HepG2 (cell line): ENCODE measurements at regions not wholly inside any gene's neighbourhood (a gene's known extent, or its start where the extent isn't known, plus 50 kb on each side); places are given as distances from the start of the nearest gene placed in this dataset.
A peak's percentile ranks its signal among the peaks of the same experiment; 100 is the strongest.

Source experiments
- ATAC-seq: fragments of 200-7000 bp; cut with Tn5 transposase; 3 replicates; pipeline ENCODE4 v1.9.1; 2020; ENCODE audit warnings: mild to moderate bottlenecking, moderate library complexity
- BruUV-seq: library from RNA; stranded (reverse); fragments of 400-500 nt; replicated peaks from 2 replicates; lab custom pipeline; 2021; lab: Mats Ljungman, UMichigan
- CTCF ChIA-PET: fragments of 300-600 bp; formaldehyde crosslinking; extraction: SDS; loops from one replicate; lab custom pipeline; 2021; ENCODE audit warnings: low total read pairs, inconsistent platforms, low intra/inter-chr PET ratio; lab: Yijun Ruan, JAX
- POLR2A ChIA-PET: fragments of 350-600 bp; sonication (Branson Sonifier 250); formaldehyde crosslinking; loops from one replicate; lab custom pipeline; 2020; ENCODE audit warnings: antibody characterized with exemption, inconsistent platforms; lab: Yijun Ruan, JAX
- DNase-seq: peaks from one replicate; pipeline ENCODE4 v3.0.0-alpha.2; 2015; ENCODE audit warnings: low spot score
- FAIRE-seq: peaks from 3 replicates; lab custom pipeline; 2011; peaks lifted over from hg19 to GRCh38; lab: Jason Lieb, UNC
- H2AFZ ChIP-seq: one replicate; pipeline ENCODE4 v1.6.1; 2011; ENCODE audit warnings: low read length, inconsistent platforms
- H3K27ac ChIP-seq: fragments of 300-600 bp; 3 replicates; pipeline ENCODE4 v1.8.0; 2011; ENCODE audit warnings: mixed run types, mild to moderate bottlenecking, mixed read lengths, low read length, inconsistent platforms; ENCODE audit not compliant: insufficient read depth; ENCODE audit errors: extremely low read length
- H3K27me3 ChIP-seq, 2 experiments: fragments of 200-600 bp in 1 of 2; 2 replicates in 1 of 2; 3 replicates in 1 of 2; pipeline versions ENCODE4 v1.6.0 to v1.8.0; 2011; ENCODE audit warnings: low read length in 2 of 2, mild to moderate bottlenecking in 2 of 2, moderate library complexity in 2 of 2, inconsistent platforms in 1 of 2; ENCODE audit not compliant: insufficient read depth in 2 of 2, control insufficient read depth in 1 of 2
- H3K36me3 ChIP-seq, 2 experiments: fragments of 200-600 bp in 1 of 2; replicated peaks in 1 of 2; 2 replicates in 1 of 2; 3 replicates in 1 of 2; pipeline versions ENCODE4 v1.5.1 to v1.8.0; 2011; ENCODE audit warnings: low read length in 2 of 2, inconsistent platforms in 1 of 2; ENCODE audit not compliant: insufficient read depth in 2 of 2, control insufficient read depth in 1 of 2
- H3K4me1 ChIP-seq: 2 replicates; pipeline ENCODE4 v1.5.1; 2012; ENCODE audit warnings: low read length, inconsistent platforms; ENCODE audit not compliant: insufficient read depth
- H3K4me2 ChIP-seq: 2 replicates; pipeline ENCODE4 v1.6.0; 2011; ENCODE audit warnings: low read depth, low read length, inconsistent platforms
- H3K4me3 ChIP-seq, 3 experiments: fragments of 200-600 bp in 1 of 3; sonication (generic), shearing (Covaris generic) in 1 of 3; replicated peaks in 1 of 3; 2 replicates each; pipeline ENCODE4 v1.5.1; 2011 to 2016; ENCODE audit warnings: low read length in 3 of 3, inconsistent platforms in 2 of 3, low read depth in 2 of 3, mild to moderate bottlenecking in 2 of 3, control low read depth in 1 of 3, mixed read lengths in 1 of 3; ENCODE audit not compliant: insufficient read depth in 1 of 3
- H3K79me2 ChIP-seq: one replicate; pipeline ENCODE4 v1.6.1; 2011; ENCODE audit warnings: low read length, inconsistent platforms; ENCODE audit not compliant: insufficient read depth
- H3K9ac ChIP-seq: 2 replicates; pipeline ENCODE4 v1.6.0; 2011; ENCODE audit warnings: mild to moderate bottlenecking, low read depth, low read length, inconsistent platforms; ENCODE audit not compliant: insufficient read depth
- H3K9me3 ChIP-seq: 2 replicates; pipeline ENCODE4 v1.5.1; 2012; ENCODE audit warnings: mild to moderate bottlenecking, low read length
- H4K20me1 ChIP-seq: 2 replicates; pipeline ENCODE4 v1.6.0; 2011; ENCODE audit warnings: inconsistent platforms, mild to moderate bottlenecking, low read length, moderate library complexity; ENCODE audit not compliant: insufficient read depth
- JUND ChIP-seq: sonication (generic); formaldehyde crosslinking; IDR thresholded peaks from 2 replicates; pipeline ENCODE4 v1.8.0; 2022; ENCODE audit warnings: mild to moderate bottlenecking, missing genetic modification reagents
- MAZ ChIP-seq, 2 experiments: sonication (generic) in 1 of 2; formaldehyde crosslinking in 1 of 2; IDR thresholded peaks; 2 replicates each; pipeline versions ENCODE4 v1.5.0 to v1.6.1; 2012 to 2020; ENCODE audit warnings: low read depth in 2 of 2, mild to moderate bottlenecking in 2 of 2, borderline replicate concordance in 1 of 2, improper control_type of control experiment in 1 of 2, low read length in 1 of 2, missing genetic modification reagents in 1 of 2, moderate library complexity in 1 of 2
- RBM22 ChIP-seq: fragments of 200-400 bp; formaldehyde crosslinking; optimal IDR thresholded peaks from 2 replicates; pipeline ENCODE3; 2017; ENCODE audit warnings: mild to moderate bottlenecking, low read length, moderate library complexity
- REPIN1 ChIP-seq: sonication (generic); formaldehyde crosslinking; IDR thresholded peaks from 2 replicates; pipeline ENCODE4 v1.8.0; 2022; ENCODE audit warnings: missing genetic modification reagents, low read depth, mild to moderate bottlenecking, borderline replicate concordance
- SOX13 ChIP-seq, 3 experiments: fragments of 450-650 bp in 1 of 3; sonication (generic) in 1 of 3; formaldehyde crosslinking in 1 of 3; IDR thresholded peaks in 2 of 3; conservative IDR thresholded peaks in 1 of 3; 2 replicates each; pipeline versions ENCODE4 v1.5.0 to v1.6.1; 2016 to 2020; ENCODE audit warnings: antibody characterized with exemption in 1 of 3, mild to moderate bottlenecking in 1 of 3, missing compliant biosample characterization in 1 of 3, missing genetic modification reagents in 1 of 3, moderate library complexity in 1 of 3
- TBL1XR1 ChIP-seq: fragments of 150-350 bp; IDR thresholded peaks from 2 replicates; pipeline ENCODE4 v1.6.1; 2014; ENCODE audit warnings: borderline replicate concordance, low read length; ENCODE audit not compliant: partially characterized antibody
- TBX3 ChIP-seq: fragments of 450-650 bp; IDR thresholded peaks from 2 replicates; pipeline ENCODE4 v1.6.1; 2017; ENCODE audit warnings: antibody characterized with exemption, mild to moderate bottlenecking, inconsistent platforms, borderline replicate concordance
- ZMYM3 ChIP-seq: sonication (generic); formaldehyde crosslinking; IDR thresholded peaks from 2 replicates; pipeline ENCODE4 v1.5.1; 2020; ENCODE audit warnings: mild to moderate bottlenecking, missing genetic modification reagents
- ZNF234 ChIP-seq: sonication (generic); formaldehyde crosslinking; conservative IDR thresholded peaks from 2 replicates; pipeline ENCODE4 v1.5.1; 2020; ENCODE audit warnings: mild to moderate bottlenecking, missing genetic modification reagents
- ZNF468 ChIP-seq: sonication (generic); formaldehyde crosslinking; IDR thresholded peaks from 2 replicates; pipeline ENCODE4 v1.8.0; 2022; ENCODE audit warnings: mild to moderate bottlenecking, moderate library complexity, missing genetic modification reagents
- WGBS: methylation state at CpG from one replicate; pipeline ENCODE4 v1.1.6; 2017; ENCODE audit warnings: low lambda C conversion rate; 5-methylcytosine and 5-hydroxymethylcytosine counted together
- in situ Hi-C: cut with HindIII; loops from 2 replicates; pipeline ENCODE4 v1.10.0; 2017; ENCODE audit warnings: low pct_unique_long_range_greater_than_20kb; ENCODE audit not compliant: extremely low pct_ligation_motif_present
- intact Hi-C: fragments of 100-400 bp; cut with micrococcal nuclease; formaldehyde crosslinking; loops from one replicate; pipeline ENCODE4 v1.10.0; 2022; ENCODE audit not compliant: unreplicated experiment
- TF ChIP-seq, protein P1 (sequence below): sonication (generic); formaldehyde crosslinking; IDR thresholded peaks from 2 replicates; pipeline ENCODE4 v1.5.0; 2020; ENCODE audit warnings: mild to moderate bottlenecking, missing genetic modification reagents, moderate library complexity
- TF ChIP-seq, protein P2 (sequence below): sonication (generic); formaldehyde crosslinking; IDR thresholded peaks from 2 replicates; pipeline ENCODE4 v1.4.0; 2020; ENCODE audit warnings: low read depth, mild to moderate bottlenecking, missing genetic modification reagents
- TF ChIP-seq, protein P3 (sequence below): sonication (generic); formaldehyde crosslinking; IDR thresholded peaks from 2 replicates; pipeline ENCODE4 v1.4.0; 2020; ENCODE audit warnings: missing genetic modification reagents

DNA sequence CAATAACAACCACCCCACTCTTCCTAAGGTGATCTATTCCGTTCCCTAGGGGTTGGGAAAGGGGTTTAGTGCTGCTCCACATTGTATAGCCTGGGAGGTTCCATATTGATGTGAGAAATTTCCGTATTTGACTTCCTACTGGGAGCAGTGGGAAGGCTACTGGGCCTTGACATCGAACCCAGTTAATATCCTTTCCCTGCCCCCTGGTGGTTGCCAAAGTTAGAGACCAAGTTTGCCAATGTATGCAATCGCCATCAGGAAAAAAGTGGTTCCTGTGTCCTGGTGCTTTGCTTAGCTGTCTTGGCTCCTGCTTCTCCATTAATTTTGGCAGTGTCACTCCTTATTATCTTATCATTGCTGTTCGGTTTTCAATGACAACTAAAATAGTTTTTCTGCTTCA is 914.9 kb downstream of the KCNJ2 start (continued):
- TF ChIP-seq, protein P1, sequence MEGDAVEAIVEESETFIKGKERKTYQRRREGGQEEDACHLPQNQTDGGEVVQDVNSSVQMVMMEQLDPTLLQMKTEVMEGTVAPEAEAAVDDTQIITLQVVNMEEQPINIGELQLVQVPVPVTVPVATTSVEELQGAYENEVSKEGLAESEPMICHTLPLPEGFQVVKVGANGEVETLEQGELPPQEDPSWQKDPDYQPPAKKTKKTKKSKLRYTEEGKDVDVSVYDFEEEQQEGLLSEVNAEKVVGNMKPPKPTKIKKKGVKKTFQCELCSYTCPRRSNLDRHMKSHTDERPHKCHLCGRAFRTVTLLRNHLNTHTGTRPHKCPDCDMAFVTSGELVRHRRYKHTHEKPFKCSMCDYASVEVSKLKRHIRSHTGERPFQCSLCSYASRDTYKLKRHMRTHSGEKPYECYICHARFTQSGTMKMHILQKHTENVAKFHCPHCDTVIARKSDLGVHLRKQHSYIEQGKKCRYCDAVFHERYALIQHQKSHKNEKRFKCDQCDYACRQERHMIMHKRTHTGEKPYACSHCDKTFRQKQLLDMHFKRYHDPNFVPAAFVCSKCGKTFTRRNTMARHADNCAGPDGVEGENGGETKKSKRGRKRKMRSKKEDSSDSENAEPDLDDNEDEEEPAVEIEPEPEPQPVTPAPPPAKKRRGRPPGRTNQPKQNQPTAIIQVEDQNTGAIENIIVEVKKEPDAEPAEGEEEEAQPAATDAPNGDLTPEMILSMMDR (CRISPR knock-in tag): peak; percentile 66
- no peak for TF ChIP-seq REPIN1 (CRISPR knock-in tag)
- TF ChIP-seq, all 625 proteins: peak for 5

DNA sequence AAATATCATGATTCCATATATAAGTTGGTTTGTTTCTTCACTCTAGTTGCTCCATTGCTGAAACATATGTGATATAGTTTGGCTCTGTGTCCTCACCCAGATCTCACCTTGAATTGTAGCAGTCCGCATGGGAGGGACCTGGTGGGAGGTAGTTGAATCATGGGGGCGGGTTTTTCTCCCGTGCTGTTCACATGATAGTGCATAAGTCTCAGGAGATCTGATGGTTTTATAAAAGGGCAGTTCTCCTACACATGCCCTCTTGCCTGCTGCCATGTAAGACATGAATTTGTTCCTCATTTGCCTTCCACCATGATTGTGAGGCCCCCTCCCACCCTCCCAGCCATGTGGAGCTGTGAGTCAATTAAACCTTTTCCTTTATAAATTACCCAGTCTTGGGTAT is 915.5 kb downstream of the KCNJ2 start:
- DNase-seq (no peak), FAIRE-seq (no peak), ATAC-seq (no peak)
- Histone ChIP-seq H3K27ac (no peak overlapping the region), H3K9ac (no peak overlapping the region), H3K4me1 (no peaks in the 10 kb centered on the region), H3K27me3 (no peaks in the 10 kb centered on the region), H3K79me2 (no peaks in the 10 kb centered on the region), H3K9me3 (peaks cover 26% of the 10 kb centered on the region), H3K4me2 (no peak overlapping the region), H4K20me1 (no peaks in the 10 kb centered on the region), H3K4me3 (no peak overlapping the region), H3K36me3 (no peaks in the 10 kb centered on the region)
- POLR2A ChIA-PET: no interaction called here
- WGBS: 91% methylated on average over 3 of the region's 3 CpGs
- intact Hi-C loops: loop anchor here (1.0 to 10.0 kb wide), 3 partner anchors 318 to 1457 kb away; no protein-coding TSS in a partner anchor
- BruUV-seq: no TSS peak
- in situ Hi-C loops: no loop called here
- CTCF ChIA-PET: interaction anchor here (0.8 to 3.5 kb wide), 4 partner anchors 318 to 1033 kb away, joined by 3 to 18 read pairs (median 5); no protein-coding TSS in a partner anchor
- TF ChIP-seq RBM22 (no peak), ZNF468 (CRISPR knock-in tag) (no peak), TBX3 (no peak), SOX13 (IDR thresholded peaks at IDR 0.05) (no peak), SOX13 (CRISPR knock-in tag; conservative IDR thresholded peaks at IDR 0.05 in 1 of 2, IDR thresholded peaks at IDR 0.05 in 1 of 2) (no peak), MAZ (IDR thresholded peaks at IDR 0.05; ENCODE audit: borderline replicate concordance, low read depth, low read length) (no peak), MAZ (CRISPR knock-in tag; IDR thresholded peaks at IDR 0.05; ENCODE audit: low read depth) (no peak), JUND (CRISPR knock-in tag) (no peak), ZMYM3 (CRISPR knock-in tag) (no peak), ZNF234 (no peak), TBL1XR1 (no peak)
- TF ChIP-seq, protein P2, sequence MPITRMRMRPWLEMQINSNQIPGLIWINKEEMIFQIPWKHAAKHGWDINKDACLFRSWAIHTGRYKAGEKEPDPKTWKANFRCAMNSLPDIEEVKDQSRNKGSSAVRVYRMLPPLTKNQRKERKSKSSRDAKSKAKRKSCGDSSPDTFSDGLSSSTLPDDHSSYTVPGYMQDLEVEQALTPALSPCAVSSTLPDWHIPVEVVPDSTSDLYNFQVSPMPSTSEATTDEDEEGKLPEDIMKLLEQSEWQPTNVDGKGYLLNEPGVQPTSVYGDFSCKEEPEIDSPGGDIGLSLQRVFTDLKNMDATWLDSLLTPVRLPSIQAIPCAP (CRISPR knock-in tag): no peak
- TF ChIP-seq, protein P3, sequence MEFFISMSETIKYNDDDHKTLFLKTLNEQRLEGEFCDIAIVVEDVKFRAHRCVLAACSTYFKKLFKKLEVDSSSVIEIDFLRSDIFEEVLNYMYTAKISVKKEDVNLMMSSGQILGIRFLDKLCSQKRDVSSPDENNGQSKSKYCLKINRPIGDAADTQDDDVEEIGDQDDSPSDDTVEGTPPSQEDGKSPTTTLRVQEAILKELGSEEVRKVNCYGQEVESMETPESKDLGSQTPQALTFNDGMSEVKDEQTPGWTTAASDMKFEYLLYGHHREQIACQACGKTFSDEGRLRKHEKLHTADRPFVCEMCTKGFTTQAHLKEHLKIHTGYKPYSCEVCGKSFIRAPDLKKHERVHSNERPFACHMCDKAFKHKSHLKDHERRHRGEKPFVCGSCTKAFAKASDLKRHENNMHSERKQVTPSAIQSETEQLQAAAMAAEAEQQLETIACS (CRISPR knock-in tag): no peak
- TF ChIP-seq, all 625 proteins: peak for 0
- H2AFZ ChIP-seq: no peak overlapping the region
